Lung (tissue), 11 donors: ENCODE measurements at regions not wholly inside any gene's neighbourhood (a gene's known extent, or its start where the extent isn't known, plus 50 kb on each side); places are given as distances from the start of the nearest gene placed in this dataset.

ENCODE experiments used
- ATAC-seq: fragments of 200-7000 bp; cut with Tn5 transposase; one replicate; pipeline ENCODE4 v1.9.1; 2020; ENCODE audit warnings: moderate number of reproducible peaks; ENCODE audit not compliant: insufficient read depth, low FRiP score
- DNase-seq, 3 donors: peaks; one replicate each; pipeline ENCODE4 v3.0.0-alpha.2; 2013 to 2017
- H3K27ac ChIP-seq, 2 donors: one replicate each; pipeline ENCODE4 v1.5.1; 2013; ENCODE audit warnings: mild to moderate bottlenecking in 2 of 2, moderate library complexity in 2 of 2, control low read depth in 1 of 2, inconsistent platforms in 1 of 2, low read depth in 1 of 2, low read length in 1 of 2
- H3K27me3 ChIP-seq, 3 donors: one replicate each; pipeline ENCODE4 v1.5.1; 2013; ENCODE audit warnings: low read length in 2 of 3; ENCODE audit not compliant: control insufficient read depth in 3 of 3, insufficient read depth in 3 of 3
- H3K36me3 ChIP-seq, 4 donors: one replicate each; pipeline ENCODE4 v1.5.1; 2013; ENCODE audit warnings: low read length in 4 of 4, mild to moderate bottlenecking in 1 of 4, moderate library complexity in 1 of 4; ENCODE audit not compliant: control insufficient read depth in 4 of 4, insufficient read depth in 4 of 4
- H3K4me1 ChIP-seq, 5 donors: one replicate each; pipeline ENCODE4 v1.5.1; 2013; ENCODE audit warnings: low read length in 5 of 5, mild to moderate bottlenecking in 2 of 5, moderate library complexity in 1 of 5; ENCODE audit not compliant: control insufficient read depth in 5 of 5, insufficient read depth in 5 of 5
- H3K4me3 ChIP-seq: one replicate; pipeline ENCODE4 v1.5.1; 2013; ENCODE audit warnings: mild to moderate bottlenecking, control low read depth, moderate library complexity
- H3K9ac ChIP-seq, 2 donors: one replicate each; pipeline ENCODE4 v1.5.1; 2013; ENCODE audit warnings: low read length in 2 of 2, control low read depth in 1 of 2; ENCODE audit not compliant: insufficient read depth in 1 of 2
- H3K9me3 ChIP-seq, 4 donors: one replicate each; pipeline ENCODE4 v1.5.1; 2013; ENCODE audit warnings: low read length in 3 of 4, mild to moderate bottlenecking in 1 of 4, moderate library complexity in 1 of 4; ENCODE audit not compliant: control insufficient read depth in 4 of 4, insufficient read depth in 3 of 4
- CTCF ChIP-seq: IDR thresholded peaks from 2 replicates; pipeline ENCODE4 v1.5.1; 2012; ENCODE audit warnings: mild to moderate bottlenecking; ENCODE audit errors: control extremely low read depth, extremely low read depth
- WGBS, 2 donors: extraction: QIAGEN DNeasy Blood & Tissue Kit; methylation state at CpG; one replicate each; pipeline ENCODE4 v1.1.7; 2013; 5-methylcytosine and 5-hydroxymethylcytosine counted together
- donor health status: control.
- donor health status: control.
- donor health status: Bipolar disorder and iron deficiency.
- donor health status: healthy.
- donor health status: DM: yes; HTN: yes; CAD: no.

GRCh38 chr10:56593120-56593519, 232.1 kb upstream of the ZWINT start:
- H3K27ac ChIP-seq, result no peak overlapping the region
- DNase-seq (no peak), ATAC-seq (no peak)
- H3K9me3 ChIP-seq, result no peaks in the 10 kb centered on the region
- no peak for TF ChIP-seq CTCF
- no peaks in the 10 kb centered on the region for H3K4me1 ChIP-seq
- no peaks in the 10 kb centered on the region for H3K27me3 ChIP-seq
- H3K36me3 ChIP-seq, result no peaks in the 10 kb centered on the region
- no peak overlapping the region for H3K4me3 ChIP-seq
- WGBS, 2 donors, result 77 to 83% methylated on average over 1 of the region's 1 CpG
- H3K9ac ChIP-seq, result no peak overlapping the region

- no peak overlapping the region for H3K27ac ChIP-seq
- no peaks in the 10 kb centered on the region for H3K36me3 ChIP-seq
- DNase-seq (peak in 1 of 3 donors; percentile 23), ATAC-seq (no peak)
- no peaks in the 10 kb centered on the region for H3K9me3 ChIP-seq
- 63 to 70% methylated on average over 12 of the region's 12 CpGs for WGBS, 2 donors
- no peak overlapping the region for H3K4me3 ChIP-seq
- no peaks in the 10 kb centered on the region for H3K4me1 ChIP-seq
- TF ChIP-seq CTCF, result no peak
- no peak overlapping the region for H3K9ac ChIP-seq
- H3K27me3 ChIP-seq, result no peaks in the 10 kb centered on the region
These were observed 225.4 kb upstream of the ZWINT start for GRCh38 chr10:56586461-56586891.

- Histone ChIP-seq H3K9me3 (no peaks in the 10 kb centered on the region), H3K9ac (no peak overlapping the region), H3K4me3 (no peak overlapping the region), H3K27ac (no peak overlapping the region), H3K27me3 (no peaks in the 10 kb centered on the region), H3K4me1 (no peaks in the 10 kb centered on the region), H3K36me3 (no peaks in the 10 kb centered on the region)
- no peak for DNase-seq
- WGBS, 2 donors, result 83 to 84% methylated on average over 4 of the region's 4 CpGs
- no peak for ATAC-seq
- no peak for TF ChIP-seq CTCF
These were observed 224.6 kb upstream of the ZWINT start for GRCh38 chr10:56585447-56586171.

GRCh38 chr10:56583316-56583715, 222.3 kb upstream of the ZWINT start:
- Histone ChIP-seq H3K36me3 (no peaks in the 10 kb centered on the region), H3K9ac (no peak overlapping the region), H3K4me3 (no peak overlapping the region), H3K9me3 (no peaks in the 10 kb centered on the region), H3K4me1 (no peaks in the 10 kb centered on the region), H3K27me3 (no peaks in the 10 kb centered on the region), H3K27ac (no peak overlapping the region)
- TF ChIP-seq CTCF, result no peak
- DNase-seq (no peak), ATAC-seq (no peak)
- WGBS, 2 donors, result 73 to 84% methylated on average over 1 of the region's 1 CpG
